ENCODE measurements at regions not wholly inside any gene's neighbourhood (a gene's known extent, or its start where the extent isn't known, plus 50 kb on each side); places are given as distances from the start of the nearest gene placed in this dataset.
A peak's percentile ranks its signal among the peaks of the same experiment; 100 is the strongest.
"Not testable (repeated sequence)": the region's sequence is repeated elsewhere in the genome, so short reads cannot be mapped to it uniquely, and the experiment has no call there.

DNA sequence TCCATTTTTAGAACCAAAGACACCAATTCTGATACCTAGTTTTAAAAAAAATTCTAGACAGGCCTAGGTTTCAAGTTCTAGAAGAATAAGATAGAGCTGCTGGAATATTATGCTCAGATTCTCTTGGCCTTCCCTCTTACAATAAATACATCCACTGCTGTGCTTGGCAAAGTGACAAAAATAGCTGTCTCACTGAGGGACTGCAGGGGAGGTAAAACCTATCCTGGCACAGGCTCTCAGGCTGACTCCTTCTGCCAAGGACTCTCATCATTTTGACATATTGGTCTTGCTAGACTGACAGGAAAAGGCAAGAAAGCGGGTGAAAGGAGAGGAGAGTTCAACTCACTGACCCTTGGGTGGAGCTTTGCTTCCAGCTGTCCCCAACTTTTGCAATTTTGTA is 197.0 kb upstream of the LHX8 start:
- Histone ChIP-seq H2BK120ac (ENCODE audit: insufficient read depth, low read length, poor library complexity) (no peak overlapping the region), H3K18ac (ENCODE audit: low read length) (no peak overlapping the region), H3K4me1 (ENCODE audit: control insufficient read depth in 1 of 2, insufficient read depth in 2 of 2, low read length in 2 of 2) (peaks cover 0 to 3% of the 10 kb centered on the region in 2 experiments), H2AFZ (ENCODE audit: insufficient read depth, low read length, poor library complexity) (no peak overlapping the region), H3K4ac (ENCODE audit: low read depth, low read length) (no peak overlapping the region), H3K79me2 (ENCODE audit: control insufficient read depth, insufficient read depth, low read length, poor library complexity) (no peaks in the 10 kb centered on the region), H3K4me3 (ENCODE audit: low read depth, low read length) (no peak overlapping the region), H3K79me1 (ENCODE audit: low read length) (no peaks in the 10 kb centered on the region), H4K12ac (ENCODE audit: low read depth, low read length) (peak overlapping the region; percentile 43), H2AK5ac (ENCODE audit: low read length) (no peak overlapping the region), H3K9me3 (ENCODE audit: insufficient read depth, low read depth, low read length) (no peaks in the 10 kb centered on the region), H3K4me2 (ENCODE audit: low read length) (no peak overlapping the region), H3K14ac (ENCODE audit: low read length) (no peak overlapping the region), H3K27ac (ENCODE audit: low read depth, low read length) (no peak overlapping the region), H2BK12ac (ENCODE audit: low read length) (no peak overlapping the region), H4K91ac (ENCODE audit: low read depth, low read length) (no peak overlapping the region), H4K8ac (ENCODE audit: low read depth, low read length) (no peak overlapping the region), H3K36me3 (ENCODE audit: control insufficient read depth in 1 of 2, insufficient read depth in 2 of 2, low read length in 2 of 2) (no peaks in the 10 kb centered on the region), H3K27me3 (ENCODE audit: insufficient read depth, low read length) (no peaks in the 10 kb centered on the region), H3K9ac (ENCODE audit: low read length) (no peak overlapping the region), H2BK5ac (ENCODE audit: low read depth, low read length, poor library complexity) (no peak overlapping the region), H3K23ac (ENCODE audit: low read length) (peak overlapping the region; percentile 81)
- DNase-seq: no peak
- WGBS (ENCODE audit: extremely low coverage, insufficient coverage, insufficient read length): no CpG with 5 or more reads among the region's 1 CpG

DNA sequence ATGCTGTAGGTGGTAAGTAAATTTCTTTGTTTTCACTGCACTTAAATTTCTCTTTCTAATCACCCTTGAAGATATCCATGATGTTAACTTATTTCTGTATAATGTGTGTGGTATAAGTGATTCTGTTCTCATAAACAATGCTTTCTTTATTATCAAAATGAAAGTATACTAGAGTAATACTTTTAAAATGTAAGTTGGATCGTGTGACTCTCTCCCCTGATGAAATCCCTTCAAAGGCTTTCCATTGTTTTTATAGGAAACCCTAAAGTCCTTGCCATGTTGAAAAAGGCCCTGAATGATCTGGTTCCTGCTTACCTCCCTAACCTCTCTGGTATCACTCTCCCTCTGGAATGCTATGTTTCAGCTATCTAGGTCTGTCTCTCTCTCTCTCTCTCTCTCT is 191.1 kb upstream of the LHX8 start:
- Histone ChIP-seq H4K91ac (ENCODE audit: low read depth, low read length) (no peak overlapping the region), H2BK120ac (ENCODE audit: insufficient read depth, low read length, poor library complexity) (no peak overlapping the region), H3K23ac (ENCODE audit: low read length) (no peak overlapping the region), H2AFZ (ENCODE audit: insufficient read depth, low read length, poor library complexity) (no peak overlapping the region), H3K4me3 (ENCODE audit: low read depth, low read length) (no peak overlapping the region), H3K4ac (ENCODE audit: low read depth, low read length) (no peak overlapping the region), H3K9ac (ENCODE audit: low read length) (no peak overlapping the region), H3K27ac (ENCODE audit: low read depth, low read length) (no peak overlapping the region), H4K12ac (ENCODE audit: low read depth, low read length) (no peak overlapping the region), H4K8ac (ENCODE audit: low read depth, low read length) (no peak overlapping the region), H3K79me2 (ENCODE audit: control insufficient read depth, insufficient read depth, low read length, poor library complexity) (no peaks in the 10 kb centered on the region), H3K79me1 (ENCODE audit: low read length) (no peaks in the 10 kb centered on the region), H3K14ac (ENCODE audit: low read length) (no peak overlapping the region), H3K27me3 (ENCODE audit: insufficient read depth, low read length) (no peaks in the 10 kb centered on the region), H3K9me3 (ENCODE audit: insufficient read depth, low read depth, low read length) (no peaks in the 10 kb centered on the region), H3K36me3 (ENCODE audit: control insufficient read depth in 1 of 2, insufficient read depth in 2 of 2, low read length in 2 of 2) (no peaks in the 10 kb centered on the region), H2BK12ac (ENCODE audit: low read length) (no peak overlapping the region), H3K4me2 (ENCODE audit: low read length) (no peak overlapping the region), H3K4me1 (ENCODE audit: control insufficient read depth in 1 of 2, insufficient read depth in 2 of 2, low read length in 2 of 2) (no peaks in the 10 kb centered on the region), H2AK5ac (ENCODE audit: low read length) (no peak overlapping the region), H3K18ac (ENCODE audit: low read length) (no peak overlapping the region), H2BK5ac (ENCODE audit: low read depth, low read length, poor library complexity) (no peak overlapping the region)
- WGBS (ENCODE audit: extremely low coverage, insufficient coverage, insufficient read length): no CpG with 5 or more reads among the region's 1 CpG
- DNase-seq: no peak

DNA sequence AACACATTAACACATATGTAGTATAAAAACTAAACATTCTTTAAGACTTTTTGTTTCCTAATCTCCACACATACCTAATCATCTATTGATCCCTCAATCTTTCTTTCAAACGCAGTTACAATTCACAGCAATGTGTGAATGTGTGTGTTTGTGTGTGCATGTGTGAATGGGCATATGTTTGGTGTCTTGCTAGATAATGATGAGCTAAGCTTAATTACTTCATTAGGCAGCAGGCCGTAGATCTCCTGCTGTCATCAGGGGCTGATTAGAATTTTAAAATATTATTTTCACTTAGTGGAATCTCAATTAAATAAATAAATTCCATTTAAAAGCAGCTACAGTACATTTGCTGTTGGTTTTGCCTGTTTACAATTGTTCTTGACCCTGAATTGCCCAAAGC is 187.8 kb upstream of the LHX8 start:
- Histone ChIP-seq H3K27ac (ENCODE audit: low read depth, low read length) (no peak overlapping the region), H3K4me2 (ENCODE audit: low read length) (no peak overlapping the region), H2BK12ac (ENCODE audit: low read length) (no peak overlapping the region), H2BK5ac (ENCODE audit: low read depth, low read length, poor library complexity) (no peak overlapping the region), H3K4me3 (ENCODE audit: low read depth, low read length) (no peak overlapping the region), H3K9me3 (ENCODE audit: insufficient read depth, low read depth, low read length) (no peaks in the 10 kb centered on the region), H3K9ac (ENCODE audit: low read length) (no peak overlapping the region), H3K36me3 (ENCODE audit: control insufficient read depth in 1 of 2, insufficient read depth in 2 of 2, low read length in 2 of 2) (no peaks in the 10 kb centered on the region), H2AFZ (ENCODE audit: insufficient read depth, low read length, poor library complexity) (no peak overlapping the region), H3K27me3 (ENCODE audit: insufficient read depth, low read length) (no peaks in the 10 kb centered on the region), H4K91ac (ENCODE audit: low read depth, low read length) (no peak overlapping the region), H2BK120ac (ENCODE audit: insufficient read depth, low read length, poor library complexity) (no peak overlapping the region), H3K79me1 (ENCODE audit: low read length) (no peaks in the 10 kb centered on the region), H3K18ac (ENCODE audit: low read length) (no peak overlapping the region), H3K79me2 (ENCODE audit: control insufficient read depth, insufficient read depth, low read length, poor library complexity) (no peaks in the 10 kb centered on the region), H3K23ac (ENCODE audit: low read length) (no peak overlapping the region), H3K4ac (ENCODE audit: low read depth, low read length) (no peak overlapping the region), H3K14ac (ENCODE audit: low read length) (no peak overlapping the region), H3K4me1 (ENCODE audit: control insufficient read depth in 1 of 2, insufficient read depth in 2 of 2, low read length in 2 of 2) (no peaks in the 10 kb centered on the region), H2AK5ac (ENCODE audit: low read length) (no peak overlapping the region), H4K12ac (ENCODE audit: low read depth, low read length) (no peak overlapping the region), H4K8ac (ENCODE audit: low read depth, low read length) (no peak overlapping the region)
- no CpG with 5 or more reads among the region's 2 CpGs for WGBS (ENCODE audit: extremely low coverage, insufficient coverage, insufficient read length)
- no peak for DNase-seq

DNA sequence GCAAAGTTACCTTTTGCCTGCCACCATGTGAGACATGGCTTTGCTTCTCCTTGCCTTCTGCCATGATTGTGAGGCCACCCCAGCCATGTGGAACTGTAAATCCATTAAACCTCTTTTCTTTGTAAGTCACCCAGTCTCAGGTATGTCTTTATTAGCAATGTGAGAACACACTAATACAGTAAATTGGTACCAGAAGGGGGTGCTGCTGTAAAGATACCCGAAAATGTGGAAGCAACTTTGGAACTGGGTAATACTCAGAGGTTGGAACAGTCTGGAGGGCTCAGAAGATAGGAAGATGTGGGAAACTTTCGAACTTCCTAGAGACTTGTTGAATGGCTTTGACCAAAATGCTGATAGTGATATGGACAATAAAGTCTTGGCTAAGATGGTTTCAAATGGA is 184.8 kb upstream of the LHX8 start:
- not testable (repeated sequence) for H3K79me1 ChIP-seq (ENCODE audit: low read length)
- WGBS (ENCODE audit: extremely low coverage, insufficient coverage, insufficient read length): no CpG with 5 or more reads among the region's 2 CpGs

More for the DNA sequence above, 184.8 kb upstream of the LHX8 start:
- H3K23ac ChIP-seq (ENCODE audit: low read length); H3K36me3 ChIP-seq (ENCODE audit: control insufficient read depth in 1 of 2, insufficient read depth in 2 of 2, low read length in 2 of 2); H3K4me2 ChIP-seq (ENCODE audit: low read length); H4K8ac ChIP-seq (ENCODE audit: low read depth, low read length); H2AK5ac ChIP-seq (ENCODE audit: low read length); H3K14ac ChIP-seq (ENCODE audit: low read length); H4K91ac ChIP-seq (ENCODE audit: low read depth, low read length); H3K27me3 ChIP-seq (ENCODE audit: insufficient read depth, low read length); H3K4ac ChIP-seq (ENCODE audit: low read depth, low read length); H3K27ac ChIP-seq (ENCODE audit: low read depth, low read length); H2AFZ ChIP-seq (ENCODE audit: insufficient read depth, low read length, poor library complexity); H3K4me1 ChIP-seq (ENCODE audit: control insufficient read depth in 1 of 2, insufficient read depth in 2 of 2, low read length in 2 of 2); DNase-seq; H3K9me3 ChIP-seq (ENCODE audit: insufficient read depth, low read depth, low read length); H3K4me3 ChIP-seq (ENCODE audit: low read depth, low read length); H2BK120ac ChIP-seq (ENCODE audit: insufficient read depth, low read length, poor library complexity); H3K9ac ChIP-seq (ENCODE audit: low read length); H3K79me2 ChIP-seq (ENCODE audit: control insufficient read depth, insufficient read depth, low read length, poor library complexity); H2BK12ac ChIP-seq (ENCODE audit: low read length); H2BK5ac ChIP-seq (ENCODE audit: low read depth, low read length, poor library complexity); H4K12ac ChIP-seq (ENCODE audit: low read depth, low read length); H3K18ac ChIP-seq (ENCODE audit: low read length): not testable (repeated sequence)
